ENCODE measurements at regions not wholly inside any gene's neighbourhood (a gene's known extent, or its start where the extent isn't known, plus 50 kb on each side); places are given as distances from the start of the nearest gene placed in this dataset.

DNA sequence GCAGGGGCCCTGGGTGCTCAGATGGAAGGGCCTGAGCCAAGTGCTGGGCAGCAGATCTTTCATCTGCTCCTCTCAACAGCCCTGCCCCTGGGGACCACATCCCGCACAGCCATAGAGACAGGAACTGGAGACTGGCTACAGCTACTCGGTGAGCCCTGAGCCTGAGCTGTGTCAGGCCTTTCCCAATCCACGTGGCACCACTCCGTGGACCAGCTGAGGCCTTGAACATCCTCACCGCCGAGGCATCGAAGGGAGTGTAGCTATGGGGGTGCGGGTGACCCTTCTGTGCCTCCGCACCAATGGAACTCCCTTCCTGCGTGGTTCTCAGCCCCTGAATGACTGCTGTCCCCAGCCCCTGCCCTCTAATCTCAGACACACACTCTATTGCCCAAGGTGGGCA lies 362.7 kb upstream of the SHH start:
- TF ChIP-seq, protein P1, sequence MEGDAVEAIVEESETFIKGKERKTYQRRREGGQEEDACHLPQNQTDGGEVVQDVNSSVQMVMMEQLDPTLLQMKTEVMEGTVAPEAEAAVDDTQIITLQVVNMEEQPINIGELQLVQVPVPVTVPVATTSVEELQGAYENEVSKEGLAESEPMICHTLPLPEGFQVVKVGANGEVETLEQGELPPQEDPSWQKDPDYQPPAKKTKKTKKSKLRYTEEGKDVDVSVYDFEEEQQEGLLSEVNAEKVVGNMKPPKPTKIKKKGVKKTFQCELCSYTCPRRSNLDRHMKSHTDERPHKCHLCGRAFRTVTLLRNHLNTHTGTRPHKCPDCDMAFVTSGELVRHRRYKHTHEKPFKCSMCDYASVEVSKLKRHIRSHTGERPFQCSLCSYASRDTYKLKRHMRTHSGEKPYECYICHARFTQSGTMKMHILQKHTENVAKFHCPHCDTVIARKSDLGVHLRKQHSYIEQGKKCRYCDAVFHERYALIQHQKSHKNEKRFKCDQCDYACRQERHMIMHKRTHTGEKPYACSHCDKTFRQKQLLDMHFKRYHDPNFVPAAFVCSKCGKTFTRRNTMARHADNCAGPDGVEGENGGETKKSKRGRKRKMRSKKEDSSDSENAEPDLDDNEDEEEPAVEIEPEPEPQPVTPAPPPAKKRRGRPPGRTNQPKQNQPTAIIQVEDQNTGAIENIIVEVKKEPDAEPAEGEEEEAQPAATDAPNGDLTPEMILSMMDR (IDR thresholded peaks at IDR 0.05), result no peak
- POLR2A ChIA-PET, result no interaction called here
- no peaks in the 10 kb centered on the region for H3K4me1 Mint-ChIP-seq (ENCODE audit: low read depth)
- ATAC-seq (no peak), DNase-seq (no peak)
- intact Hi-C loops (cut with micrococcal nuclease), result no loop called here
- no peak overlapping the region for H3K27ac Mint-ChIP-seq
- H3K4me3 Mint-ChIP-seq, result no peak overlapping the region
- no peaks in the 10 kb centered on the region for H3K36me3 Mint-ChIP-seq (ENCODE audit: low read depth)
- CTCF ChIA-PET, result no interaction called here
- peaks cover 2% of the 10 kb centered on the region for H3K27me3 Mint-ChIP-seq
- H3K9me3 Mint-ChIP-seq, result no peaks in the 10 kb centered on the region

DNA sequence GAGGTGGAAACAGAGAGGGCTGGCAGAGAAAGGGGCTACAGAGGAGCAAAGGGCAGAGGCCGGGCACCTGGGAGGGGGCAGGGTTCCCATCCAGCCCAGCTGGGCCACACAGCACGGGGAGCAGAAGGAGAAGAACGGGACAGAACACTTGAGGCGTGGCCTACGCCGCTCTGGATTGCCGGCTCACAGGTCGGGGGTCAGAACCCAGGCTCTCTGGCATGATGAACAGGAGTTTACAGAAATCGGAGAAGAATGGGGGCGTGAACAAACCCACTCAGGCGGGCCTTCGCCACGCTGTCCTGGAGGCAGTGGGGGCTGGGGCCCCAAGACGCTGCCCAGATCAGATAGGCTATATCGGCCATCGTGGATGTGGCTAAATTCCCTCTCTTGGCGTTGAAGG lies 362.2 kb upstream of the SHH start:
- CTCF ChIA-PET, result no interaction called here
- no peaks in the 10 kb centered on the region for H3K9me3 Mint-ChIP-seq
- ATAC-seq, result no peak
- TF ChIP-seq, protein P1 (IDR thresholded peaks at IDR 0.05), result no peak
- no peak overlapping the region for H3K4me3 Mint-ChIP-seq
- H3K27ac Mint-ChIP-seq, result no peak overlapping the region
- DNase-seq, result no peak
- H3K4me1 Mint-ChIP-seq (ENCODE audit: low read depth), result no peaks in the 10 kb centered on the region
- no peaks in the 10 kb centered on the region for H3K27me3 Mint-ChIP-seq
- POLR2A ChIA-PET, result no interaction called here
- intact Hi-C loops (cut with micrococcal nuclease), result no loop called here
- no peaks in the 10 kb centered on the region for H3K36me3 Mint-ChIP-seq (ENCODE audit: low read depth)

DNA sequence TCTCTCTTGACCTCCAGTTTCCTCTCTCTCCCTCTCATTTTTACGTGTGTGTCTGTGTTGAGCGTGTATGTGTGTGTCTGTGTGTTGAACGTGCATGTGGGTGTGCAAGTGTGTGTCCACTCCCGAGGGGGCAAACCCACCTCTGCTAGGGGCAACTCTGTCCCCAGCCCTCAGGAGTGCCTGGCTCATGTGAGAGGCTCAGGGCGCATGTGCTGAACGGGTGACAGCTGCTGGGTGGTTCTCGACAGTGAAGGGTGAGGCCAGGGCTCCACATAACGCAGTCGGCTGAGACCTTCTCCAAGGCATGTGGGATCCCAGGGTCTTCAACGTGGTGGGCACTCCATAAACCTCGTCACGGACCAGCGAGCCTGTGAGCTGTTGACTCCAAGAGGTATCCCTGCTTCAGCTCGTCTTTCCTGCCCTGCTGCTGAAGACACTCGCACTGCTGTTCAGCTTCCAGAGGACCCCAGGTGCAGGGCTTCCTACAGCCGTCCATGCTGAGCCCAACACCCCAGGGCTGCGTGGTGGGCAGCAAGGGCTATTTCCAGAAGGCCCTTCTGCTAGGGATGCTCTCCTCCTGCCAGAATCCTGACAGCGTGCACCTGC lies 361.6 kb upstream of the SHH start:
- DNase-seq (no peak), ATAC-seq (no peak)
- POLR2A ChIA-PET, result no interaction called here
- no peak overlapping the region for H3K27ac Mint-ChIP-seq
- no peaks in the 10 kb centered on the region for H3K36me3 Mint-ChIP-seq (ENCODE audit: low read depth)
- TF ChIP-seq, protein P1 (IDR thresholded peaks at IDR 0.05), result no peak
- H3K4me3 Mint-ChIP-seq, result no peak overlapping the region
- no peaks in the 10 kb centered on the region for H3K9me3 Mint-ChIP-seq
- H3K27me3 Mint-ChIP-seq, result no peaks in the 10 kb centered on the region
- CTCF ChIA-PET, result no interaction called here
- H3K4me1 Mint-ChIP-seq (ENCODE audit: low read depth), result no peaks in the 10 kb centered on the region
- intact Hi-C loops (cut with micrococcal nuclease), result no loop called here

DNA sequence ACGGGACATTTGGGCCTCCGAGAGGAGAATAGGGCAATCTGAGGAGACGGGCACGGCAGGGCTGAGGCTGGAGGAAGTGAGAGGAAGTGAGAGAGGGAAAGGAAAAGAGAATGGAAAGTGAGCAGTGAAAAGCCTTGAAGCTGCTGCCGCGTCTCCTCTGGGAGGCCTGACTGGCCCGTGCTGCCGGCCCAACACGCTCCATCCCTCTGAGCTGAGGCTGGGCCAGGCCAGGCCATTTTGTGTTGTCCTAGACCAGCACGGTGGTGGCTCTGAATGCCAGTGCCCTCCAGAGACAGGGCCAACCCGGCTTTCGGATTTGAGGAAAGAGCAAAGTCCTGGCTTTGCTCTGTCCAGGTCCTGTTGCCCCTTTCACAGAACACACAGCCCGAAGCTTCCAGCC lies 361.1 kb upstream of the SHH start:
- Mint-ChIP-seq H3K4me1 (ENCODE audit: low read depth) (no peaks in the 10 kb centered on the region), H3K4me3 (no peak overlapping the region), H3K27ac (no peak overlapping the region), H3K9me3 (no peaks in the 10 kb centered on the region), H3K27me3 (no peaks in the 10 kb centered on the region), H3K36me3 (ENCODE audit: low read depth) (no peaks in the 10 kb centered on the region)
- intact Hi-C loops (cut with micrococcal nuclease), result no loop called here
- ChIA-PET CTCF (no interaction called here), POLR2A (no interaction called here)
- TF ChIP-seq, protein P1 (IDR thresholded peaks at IDR 0.05), result no peak
- ATAC-seq (no peak), DNase-seq (no peak)

DNA sequence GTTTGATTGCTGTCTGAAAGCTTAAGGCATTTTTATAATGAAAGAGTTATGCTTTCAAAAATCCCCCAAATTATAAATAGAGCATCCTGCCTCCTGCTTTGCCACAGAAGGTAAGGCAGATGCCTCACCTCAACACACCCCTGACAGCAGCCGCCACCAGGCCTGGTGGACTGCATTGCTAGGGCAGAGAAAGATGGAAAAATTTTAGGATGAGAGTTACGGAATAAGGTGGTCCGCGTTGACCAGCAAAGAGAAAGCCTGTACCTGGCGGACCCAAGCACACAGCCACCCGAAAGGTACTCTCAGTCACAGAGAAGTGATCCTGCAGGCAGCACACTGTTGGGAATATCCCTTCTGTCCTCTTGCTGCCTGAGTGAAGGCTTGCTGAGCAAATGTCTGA lies 360.4 kb upstream of the SHH start:
- no peaks in the 10 kb centered on the region for H3K27me3 Mint-ChIP-seq
- H3K4me1 Mint-ChIP-seq (ENCODE audit: low read depth), result no peaks in the 10 kb centered on the region
- DNase-seq (no peak), ATAC-seq (no peak)
- CTCF ChIA-PET, result no interaction called here
- intact Hi-C loops (cut with micrococcal nuclease), result no loop called here
- TF ChIP-seq, protein P1 (IDR thresholded peaks at IDR 0.05), result no peak
- H3K9me3 Mint-ChIP-seq, result no peaks in the 10 kb centered on the region
- POLR2A ChIA-PET, result no interaction called here
- no peak overlapping the region for H3K27ac Mint-ChIP-seq
- H3K36me3 Mint-ChIP-seq (ENCODE audit: low read depth), result no peaks in the 10 kb centered on the region
- no peak overlapping the region for H3K4me3 Mint-ChIP-seq
